ENCODE measurements at regions not wholly inside any gene's neighbourhood (a gene's known extent, or its start where the extent isn't known, plus 50 kb on each side); places are given as distances from the start of the nearest gene placed in this dataset.
A peak's percentile ranks its signal among the peaks of the same experiment; 100 is the strongest.
"Not testable (repeated sequence)": the region's sequence is repeated elsewhere in the genome, so short reads cannot be mapped to it uniquely, and the experiment has no call there.

GRCh38 chr3:192993411-192993810 is 75.8 kb upstream of the MB21D2 start:
- peaks cover 0 to 19% (median 13%) of the 10 kb centered on the region in 9 donors for H3K4me1 ChIP-seq
- peak overlapping the region in 1 of 10 donors; percentile 6 for H3K4me3 ChIP-seq
- H3K9me3 ChIP-seq = no peaks in the 10 kb centered on the region
- peak in 1 of 8 donors; percentile 19 for ATAC-seq
- TF ChIP-seq CTCF (IDR thresholded peaks at IDR 0.05) = no peak
- intact Hi-C loops (cut with DNase I) = no loop called here
- H3K27ac ChIP-seq = peak overlapping the region in 5 of 10 donors; percentile 17 to 66 (median 56)
- DNase-seq = no peak
- H3K36me3 ChIP-seq = no peaks in the 10 kb centered on the region
- no peaks in the 10 kb centered on the region for H3K27me3 ChIP-seq
- 30 to 53% methylated on average over 3 of the region's 3 CpGs for WGBS, 2 donors

- not testable (repeated sequence) for DNase-seq
Measured at GRCh38 chr3:193001113-193001512, 83.5 kb upstream of the MB21D2 start.

DNA sequence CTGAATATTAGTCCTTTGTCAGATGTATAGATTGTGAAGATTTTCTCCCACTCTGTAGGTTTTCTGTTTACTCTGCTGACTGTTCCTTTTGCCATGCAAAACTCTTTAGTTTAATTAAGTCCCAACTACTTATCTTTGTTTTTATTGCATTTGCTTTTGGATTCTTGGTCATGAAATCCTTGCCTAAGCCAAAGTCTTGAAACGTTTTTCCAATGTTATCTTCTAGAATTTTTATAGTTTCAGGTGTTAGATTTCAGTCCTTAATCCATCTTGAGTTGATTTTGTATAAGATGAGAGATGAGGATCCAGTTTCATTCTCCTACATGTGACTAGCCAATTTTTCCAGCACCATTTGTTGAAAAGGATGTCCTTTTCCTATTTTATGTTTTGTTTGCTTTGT is 86.0 kb upstream of the MB21D2 start:
- DNase-seq; H3K4me3 ChIP-seq; H3K27ac ChIP-seq; intact Hi-C loops (cut with DNase I); H3K4me1 ChIP-seq; H3K27me3 ChIP-seq; ATAC-seq; H3K36me3 ChIP-seq: not testable (repeated sequence)
- 33 to 42% methylated on average over 1 of the region's 1 CpG for WGBS, 2 donors
- peaks cover 0 to 28% (median 0%) of the 10 kb centered on the region in 11 donors for H3K9me3 ChIP-seq

More at GRCh38 chr3:193001113-193001512, 83.5 kb upstream of the MB21D2 start:
- H3K4me3 ChIP-seq; ATAC-seq; H3K4me1 ChIP-seq; H3K27ac ChIP-seq; intact Hi-C loops (cut with DNase I); H3K27me3 ChIP-seq; H3K36me3 ChIP-seq: not testable (repeated sequence)
- 92 to 94% methylated on average over 5 of the region's 5 CpGs for WGBS, 2 donors
- peaks cover 0 to 28% (median 0%) of the 10 kb centered on the region in 11 donors for H3K9me3 ChIP-seq

DNA sequence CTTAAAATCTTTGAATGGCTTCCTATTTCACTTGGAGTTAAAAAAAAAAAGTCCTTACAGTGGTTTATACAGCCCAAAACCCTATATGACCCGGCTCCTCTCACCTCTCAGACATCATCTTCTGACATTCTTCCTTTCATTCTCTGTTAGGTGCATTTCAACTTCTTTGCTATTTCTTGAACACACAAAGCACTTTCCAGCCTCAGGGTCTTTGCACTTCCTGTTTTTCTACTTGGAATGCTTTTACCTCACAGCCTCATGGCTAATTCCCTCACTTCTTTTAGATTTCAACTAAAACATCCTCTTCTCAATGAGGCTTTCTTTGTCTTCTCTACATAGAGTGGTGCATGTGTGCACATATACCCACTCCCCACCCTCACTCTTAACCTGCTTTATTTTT is 91.0 kb upstream of the MB21D2 start:
- Histone ChIP-seq H3K36me3 (no peaks in the 10 kb centered on the region), H3K4me3 (no peak overlapping the region), H3K9me3 (peaks cover 0 to 26% (median 9%) of the 10 kb centered on the region in 11 donors), H3K27ac (no peak overlapping the region), H3K4me1 (peaks cover 0 to 11% (median 3%) of the 10 kb centered on the region in 9 donors), H3K27me3 (no peaks in the 10 kb centered on the region)
- no peak for DNase-seq
- no peak for ATAC-seq
- TF ChIP-seq CTCF (IDR thresholded peaks at IDR 0.05) = no peak
- WGBS, 2 donors = 92 to 100% methylated on average over 1 of the region's 1 CpG
- intact Hi-C loops (cut with DNase I) = no loop called here

DNA sequence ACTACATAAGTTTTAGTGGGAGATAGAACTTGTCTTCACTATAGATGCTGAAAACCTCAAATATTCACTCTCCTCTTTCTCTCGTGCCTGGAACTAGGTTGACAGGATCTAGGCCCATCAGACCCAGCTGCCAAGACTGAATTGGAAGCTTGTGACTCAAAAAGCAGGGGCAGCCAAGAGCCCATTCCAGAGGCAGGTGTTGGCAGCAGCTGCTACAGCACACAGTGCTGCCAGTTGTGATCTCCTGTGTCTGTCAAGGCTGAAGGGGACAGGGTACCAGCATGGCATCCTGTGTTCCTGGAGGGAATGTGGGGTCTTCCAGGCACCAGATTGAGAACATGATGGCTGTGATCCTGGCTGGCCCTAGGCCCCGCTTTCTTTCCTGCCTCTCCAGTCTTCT is 92.5 kb upstream of the MB21D2 start:
- intact Hi-C loops (cut with DNase I) = no loop called here
- Histone ChIP-seq H3K27me3 (no peaks in the 10 kb centered on the region), H3K36me3 (no peaks in the 10 kb centered on the region), H3K4me3 (no peak overlapping the region), H3K4me1 (peaks cover 0 to 11% (median 3%) of the 10 kb centered on the region in 9 donors), H3K27ac (no peak overlapping the region), H3K9me3 (peaks cover 0 to 18% (median 9%) of the 10 kb centered on the region in 11 donors)
- TF ChIP-seq CTCF (IDR thresholded peaks at IDR 0.05) = no peak
- WGBS, 2 donors = 47 to 55% methylated on average over 2 of the region's 2 CpGs
- peak; percentile 40 to 46 for DNase-seq
- ATAC-seq = peak; percentile 85 to 99 (median 92)
